ENCODE measurements at regions not wholly inside any gene's neighbourhood (a gene's known extent, or its start where the extent isn't known, plus 50 kb on each side); places are given as distances from the start of the nearest gene placed in this dataset.

GRCh38 chr9:89254773-89255125 is 56.2 kb upstream of the CKS2 start:
- TF ChIP-seq BCL11A (IDR thresholded peaks at IDR 0.05; ENCODE audit: low read depth, low read length) (no peak), ZBTB40 (IDR thresholded peaks at IDR 0.05; ENCODE audit: borderline replicate concordance) (no peak), NR2C1 (IDR thresholded peaks at IDR 0.05) (no peak), CTCF (IDR thresholded peaks at IDR 0.05 in 2 of 3, conservative IDR thresholded peaks at IDR 0.05 in 1 of 3; ENCODE audit: control insufficient read depth in 2 of 3, extremely low read depth in 1 of 3, insufficient read depth in 1 of 3, low read depth in 3 of 3, low read length in 3 of 3) (no peak), NFYB (IDR thresholded peaks at IDR 0.05; ENCODE audit: insufficient read depth, low read depth, low read length) (no peak), SMC3 (IDR thresholded peaks at IDR 0.05; ENCODE audit: borderline replicate concordance, low read length) (no peak)

Data from GM12878 (cell line).